Ishikawa (cell line): ENCODE measurements at regions not wholly inside any gene's neighbourhood (a gene's known extent, or its start where the extent isn't known, plus 50 kb on each side); places are given as distances from the start of the nearest gene placed in this dataset.

ENCODE experiments used
- EGR1 ChIP-seq: IDR thresholded peaks from 2 replicates; pipeline ENCODE4 v1.6.1; 2012
- EP300 ChIP-seq: IDR thresholded peaks from 2 replicates; pipeline ENCODE4 v1.6.1; 2012; ENCODE audit warnings: borderline replicate concordance
- TCF12 ChIP-seq: IDR thresholded peaks from 2 replicates; pipeline ENCODE4 v1.6.1; 2012; ENCODE audit warnings: low read depth
- TEAD4 ChIP-seq: IDR thresholded peaks from 2 replicates; pipeline ENCODE4 v1.6.1; 2012
- YY1 ChIP-seq: IDR thresholded peaks from 2 replicates; pipeline ENCODE4 v1.6.1; 2012; ENCODE audit warnings: low read depth
- TF ChIP-seq, protein P1 (sequence below): IDR thresholded peaks from 2 replicates; pipeline ENCODE4 v1.6.1; 2012; ENCODE audit warnings: low read depth, mild to moderate bottlenecking

DNA sequence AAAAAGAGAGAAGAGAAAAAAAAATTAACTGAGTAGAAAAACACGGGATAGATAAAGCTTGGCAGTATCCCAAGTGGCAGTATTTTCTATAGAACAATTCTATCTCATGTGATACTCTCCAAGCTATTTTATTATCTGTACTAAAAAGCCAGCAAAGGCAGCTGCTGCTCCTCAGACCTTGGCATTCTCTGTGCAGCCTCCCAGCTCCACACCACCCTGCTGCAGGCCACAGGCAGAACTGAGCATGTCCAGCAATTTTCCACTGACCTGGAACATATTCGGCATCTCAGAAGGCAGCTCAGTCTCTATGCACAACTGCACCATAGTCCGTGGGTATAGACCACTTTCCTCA is 1161.4 kb downstream of the IGSF11 start:
- TF ChIP-seq, protein P1, sequence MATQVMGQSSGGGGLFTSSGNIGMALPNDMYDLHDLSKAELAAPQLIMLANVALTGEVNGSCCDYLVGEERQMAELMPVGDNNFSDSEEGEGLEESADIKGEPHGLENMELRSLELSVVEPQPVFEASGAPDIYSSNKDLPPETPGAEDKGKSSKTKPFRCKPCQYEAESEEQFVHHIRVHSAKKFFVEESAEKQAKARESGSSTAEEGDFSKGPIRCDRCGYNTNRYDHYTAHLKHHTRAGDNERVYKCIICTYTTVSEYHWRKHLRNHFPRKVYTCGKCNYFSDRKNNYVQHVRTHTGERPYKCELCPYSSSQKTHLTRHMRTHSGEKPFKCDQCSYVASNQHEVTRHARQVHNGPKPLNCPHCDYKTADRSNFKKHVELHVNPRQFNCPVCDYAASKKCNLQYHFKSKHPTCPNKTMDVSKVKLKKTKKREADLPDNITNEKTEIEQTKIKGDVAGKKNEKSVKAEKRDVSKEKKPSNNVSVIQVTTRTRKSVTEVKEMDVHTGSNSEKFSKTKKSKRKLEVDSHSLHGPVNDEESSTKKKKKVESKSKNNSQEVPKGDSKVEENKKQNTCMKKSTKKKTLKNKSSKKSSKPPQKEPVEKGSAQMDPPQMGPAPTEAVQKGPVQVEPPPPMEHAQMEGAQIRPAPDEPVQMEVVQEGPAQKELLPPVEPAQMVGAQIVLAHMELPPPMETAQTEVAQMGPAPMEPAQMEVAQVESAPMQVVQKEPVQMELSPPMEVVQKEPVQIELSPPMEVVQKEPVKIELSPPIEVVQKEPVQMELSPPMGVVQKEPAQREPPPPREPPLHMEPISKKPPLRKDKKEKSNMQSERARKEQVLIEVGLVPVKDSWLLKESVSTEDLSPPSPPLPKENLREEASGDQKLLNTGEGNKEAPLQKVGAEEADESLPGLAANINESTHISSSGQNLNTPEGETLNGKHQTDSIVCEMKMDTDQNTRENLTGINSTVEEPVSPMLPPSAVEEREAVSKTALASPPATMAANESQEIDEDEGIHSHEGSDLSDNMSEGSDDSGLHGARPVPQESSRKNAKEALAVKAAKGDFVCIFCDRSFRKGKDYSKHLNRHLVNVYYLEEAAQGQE = no peak
- no peak for TF ChIP-seq TEAD4
- TF ChIP-seq YY1 = no peak
- no peak for TF ChIP-seq EP300
- no peak for TF ChIP-seq TCF12
- TF ChIP-seq EGR1 = no peak
